Stimulated activated CD4-positive, alpha-beta T cell treated with anti-CD3 and anti-CD28 coated beads, Interleukin-12 subunit alpha, Interleukin-12 subunit beta, amount 100 ng/mL, for 24 hours (primary cell): ENCODE measurements at regions not wholly inside any gene's neighbourhood (a gene's known extent, or its start where the extent isn't known, plus 50 kb on each side); places are given as distances from the start of the nearest gene placed in this dataset.
"Not testable (repeated sequence)": the region's sequence is repeated elsewhere in the genome, so short reads cannot be mapped to it uniquely, and the experiment has no call there.

Experiments
- DNase-seq, 2 experiments: peaks; one replicate each; pipeline ENCODE4 v3.0.0-alpha.2; 2020; ENCODE audit warnings: low read depth in 2 of 2

DNA sequence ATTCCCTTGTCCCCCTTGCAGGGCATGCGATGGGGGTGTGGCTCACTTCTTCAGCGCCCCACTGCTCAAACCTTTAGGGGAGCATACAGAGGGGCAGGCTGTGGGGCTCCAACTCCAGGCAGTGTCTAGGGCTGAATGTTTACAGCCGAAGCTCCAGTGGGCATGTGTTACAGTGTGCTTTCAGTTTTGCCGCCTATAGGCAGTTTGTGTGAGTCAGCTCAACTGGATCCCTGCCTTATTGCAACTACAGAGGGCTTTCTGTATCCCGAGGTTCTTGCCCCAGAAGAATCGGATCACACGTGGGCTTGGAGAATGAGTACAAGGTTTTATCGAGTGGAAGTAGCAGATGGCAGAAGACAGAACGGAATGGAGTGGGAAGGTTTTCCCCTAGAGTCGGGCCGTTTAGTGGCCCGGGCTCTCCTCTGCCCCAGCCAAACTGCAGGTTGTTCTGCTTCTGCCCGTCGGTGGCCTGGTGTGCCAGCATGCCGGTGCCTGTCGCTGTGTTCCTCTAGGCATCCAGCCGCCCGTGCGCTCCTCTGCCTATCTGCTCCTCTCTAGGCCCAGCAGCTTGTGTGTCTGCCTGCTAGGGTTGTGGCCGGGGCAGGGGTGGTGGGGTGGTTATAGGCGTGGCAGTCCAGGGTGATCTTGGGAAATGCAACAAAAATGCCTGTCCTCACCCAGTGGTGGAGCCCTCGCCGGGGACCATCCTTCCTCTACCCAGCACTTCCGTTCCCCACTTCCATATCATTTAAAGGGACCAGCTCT is 435.9 kb upstream of the SGCG start:
- DNase-seq = no peak

DNA sequence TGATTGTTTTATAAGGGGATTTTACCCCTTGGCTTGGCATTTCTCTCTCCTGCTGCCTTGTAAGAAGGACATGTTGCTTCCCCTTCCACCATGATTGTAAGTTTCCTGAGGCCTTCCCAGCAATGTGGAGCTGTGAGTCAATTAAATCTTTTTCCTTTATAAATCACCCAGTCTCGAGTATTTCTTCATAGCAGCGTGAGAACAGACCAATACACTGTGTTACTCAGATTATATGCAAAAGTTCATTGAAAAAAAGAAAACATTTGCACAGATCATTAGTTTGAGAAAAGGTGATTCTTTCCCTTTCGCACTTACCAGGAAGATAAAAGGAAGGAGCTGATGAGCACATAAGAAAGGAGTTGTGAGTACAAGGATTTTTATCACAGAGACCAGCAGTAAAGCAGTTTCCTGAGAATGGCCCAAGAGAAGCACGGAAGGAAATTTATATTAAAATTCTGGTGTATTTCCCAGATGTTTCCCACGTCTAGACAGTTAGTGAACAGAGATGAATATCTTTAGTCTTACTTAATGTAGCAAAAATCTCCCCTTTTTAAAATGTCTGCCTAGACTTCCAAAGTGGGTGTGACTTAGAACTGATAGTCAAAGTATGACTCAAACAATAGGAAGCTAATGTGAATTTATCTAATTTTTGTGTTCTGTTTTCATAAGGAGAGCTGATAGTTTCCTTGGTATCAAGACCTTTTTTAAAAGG is 431.8 kb upstream of the SGCG start:
- DNase-seq = no peak

DNA sequence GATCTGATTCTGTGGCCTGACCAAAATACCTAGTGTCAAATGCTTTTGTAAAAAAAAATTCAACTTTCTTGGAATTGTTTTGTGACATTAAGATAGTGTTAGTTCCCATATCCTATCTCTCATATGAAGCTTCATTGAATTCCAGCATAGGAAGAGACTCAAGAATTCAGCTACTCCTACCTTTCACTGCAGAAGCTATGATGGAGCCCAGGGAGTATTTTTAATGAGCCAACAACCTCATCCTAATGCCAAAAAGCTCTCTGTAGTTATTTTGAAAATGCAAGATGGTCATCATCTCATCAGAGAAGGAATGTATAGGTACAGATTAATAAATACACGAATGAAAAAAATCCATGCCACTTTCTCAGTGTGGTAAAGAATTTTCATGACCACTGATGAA is 431.2 kb upstream of the SGCG start:
- DNase-seq = no peak

DNA sequence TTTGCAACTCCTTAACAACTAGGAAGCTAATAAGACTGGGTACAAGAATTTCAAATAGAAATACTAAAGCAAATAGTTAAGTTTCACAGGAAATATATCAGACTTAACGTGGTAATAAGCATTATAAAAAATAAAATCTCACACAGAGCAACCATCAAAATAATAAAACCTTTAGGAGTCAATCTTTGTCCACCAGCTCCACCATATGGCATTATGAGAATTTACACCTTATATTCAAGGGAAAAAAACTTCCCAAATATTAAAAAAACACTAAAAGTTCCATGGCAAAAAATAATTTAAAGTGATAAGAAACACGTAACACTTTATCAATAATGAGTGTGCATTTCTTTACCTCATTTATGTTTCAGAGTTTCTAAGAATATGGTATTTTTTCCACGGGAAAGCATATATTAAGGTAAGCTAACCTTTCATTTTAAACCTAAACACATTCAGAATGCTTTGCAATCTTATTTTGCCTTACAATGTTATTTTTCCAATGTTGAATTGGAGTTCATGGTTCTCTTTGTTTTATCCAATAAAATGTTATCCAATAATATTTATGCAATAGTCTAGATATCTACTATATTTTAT is 423.2 kb upstream of the SGCG start:
- no peak for DNase-seq

DNA sequence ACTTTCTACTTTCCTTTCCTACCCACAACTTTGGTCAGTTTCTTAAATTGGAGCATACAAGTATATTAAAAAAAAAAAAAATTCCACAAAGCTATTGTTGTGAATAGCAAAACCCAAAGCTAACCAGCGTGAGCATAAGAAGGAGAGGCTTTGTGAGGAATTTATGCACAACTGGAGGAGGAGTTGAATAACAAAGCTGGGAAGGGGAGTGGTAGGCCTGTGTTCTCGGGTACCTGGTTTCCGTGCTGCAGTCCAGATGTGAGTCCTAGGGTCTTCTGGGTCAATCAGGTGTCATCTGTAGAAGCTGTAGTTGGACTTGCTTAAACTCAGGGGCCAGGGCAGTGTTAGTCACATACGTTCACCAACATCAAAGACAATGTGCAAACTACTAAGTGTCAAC is 422.5 kb upstream of the SGCG start:
- no peak for DNase-seq

DNA sequence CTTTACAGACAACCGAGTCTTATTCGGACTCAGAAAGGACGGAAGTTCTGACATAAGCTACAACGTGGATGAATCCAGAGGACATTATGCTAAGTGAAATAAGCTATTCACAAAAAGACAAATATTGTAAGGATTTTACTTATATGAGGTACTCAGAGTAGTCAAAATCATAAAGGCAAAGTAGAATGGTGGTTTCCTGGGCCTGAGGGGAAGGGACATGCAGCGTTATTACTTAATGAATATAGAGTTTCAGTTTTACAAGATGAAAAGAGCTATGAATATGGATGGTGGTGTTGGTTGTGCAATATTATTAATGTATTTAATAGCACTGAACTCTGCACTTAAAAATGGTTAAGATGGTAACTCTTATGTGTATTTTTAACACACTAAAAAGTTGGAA is 419.1 kb upstream of the SGCG start:
- no peak for DNase-seq

DNA sequence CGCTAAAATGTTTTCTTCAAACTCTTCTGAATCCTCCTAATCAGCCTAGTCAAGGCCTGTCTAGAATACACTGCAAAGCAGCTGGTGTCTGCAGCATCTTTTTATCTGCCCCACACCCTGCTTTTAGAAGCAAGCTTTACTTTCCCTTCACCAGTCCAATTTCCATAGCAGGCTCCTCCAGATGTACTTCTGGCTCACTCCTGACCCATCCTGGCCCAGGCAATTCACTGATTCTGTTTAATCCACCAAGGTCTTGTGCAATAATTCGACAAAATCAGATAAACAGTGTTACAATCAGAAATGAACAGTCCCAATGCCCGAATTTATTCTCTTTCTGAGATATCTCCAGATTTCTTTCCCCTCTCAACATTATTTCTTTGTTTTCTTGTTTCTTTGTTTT is 415.2 kb upstream of the SGCG start:
- no peak for DNase-seq

DNA sequence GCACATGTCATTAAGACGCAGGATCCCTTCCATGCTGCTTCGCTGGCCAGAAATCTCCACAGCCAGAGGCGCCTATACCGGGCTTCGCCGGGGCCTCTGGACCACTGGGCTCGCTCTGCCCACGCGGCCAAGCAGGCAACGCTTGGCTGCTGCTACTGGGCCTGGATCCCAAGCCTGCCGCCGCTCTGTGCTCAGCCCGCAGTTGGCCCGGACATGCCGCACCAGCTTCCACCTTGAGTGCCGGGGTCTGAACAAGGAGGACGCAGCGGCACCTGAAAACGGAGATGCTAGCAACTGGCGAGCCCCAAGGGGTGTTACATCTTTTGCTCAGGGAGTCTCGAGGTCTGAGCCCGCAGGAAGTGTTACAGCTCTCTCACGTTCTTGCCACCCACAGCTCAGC is 409.9 kb upstream of the SGCG start:
- no peak for DNase-seq

DNA sequence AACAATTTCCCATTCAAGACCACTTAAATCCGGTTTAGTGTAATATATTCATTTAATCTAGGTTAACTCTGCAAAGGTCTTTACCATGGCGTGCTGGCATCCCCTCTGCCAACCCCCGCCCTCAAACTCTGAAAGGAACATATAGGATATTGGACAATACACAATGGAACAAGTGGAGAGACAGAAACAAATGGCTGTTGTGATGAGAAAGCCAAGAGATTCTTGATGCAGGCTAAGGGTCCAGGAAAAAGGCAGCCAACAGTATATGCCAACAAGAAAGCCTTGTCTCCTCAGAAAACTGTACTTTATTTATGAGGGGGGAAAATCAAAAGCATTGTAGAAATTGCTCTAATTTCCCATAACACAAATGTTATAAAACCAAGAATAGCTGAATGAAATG is 407.3 kb upstream of the SGCG start:
- no peak for DNase-seq

DNA sequence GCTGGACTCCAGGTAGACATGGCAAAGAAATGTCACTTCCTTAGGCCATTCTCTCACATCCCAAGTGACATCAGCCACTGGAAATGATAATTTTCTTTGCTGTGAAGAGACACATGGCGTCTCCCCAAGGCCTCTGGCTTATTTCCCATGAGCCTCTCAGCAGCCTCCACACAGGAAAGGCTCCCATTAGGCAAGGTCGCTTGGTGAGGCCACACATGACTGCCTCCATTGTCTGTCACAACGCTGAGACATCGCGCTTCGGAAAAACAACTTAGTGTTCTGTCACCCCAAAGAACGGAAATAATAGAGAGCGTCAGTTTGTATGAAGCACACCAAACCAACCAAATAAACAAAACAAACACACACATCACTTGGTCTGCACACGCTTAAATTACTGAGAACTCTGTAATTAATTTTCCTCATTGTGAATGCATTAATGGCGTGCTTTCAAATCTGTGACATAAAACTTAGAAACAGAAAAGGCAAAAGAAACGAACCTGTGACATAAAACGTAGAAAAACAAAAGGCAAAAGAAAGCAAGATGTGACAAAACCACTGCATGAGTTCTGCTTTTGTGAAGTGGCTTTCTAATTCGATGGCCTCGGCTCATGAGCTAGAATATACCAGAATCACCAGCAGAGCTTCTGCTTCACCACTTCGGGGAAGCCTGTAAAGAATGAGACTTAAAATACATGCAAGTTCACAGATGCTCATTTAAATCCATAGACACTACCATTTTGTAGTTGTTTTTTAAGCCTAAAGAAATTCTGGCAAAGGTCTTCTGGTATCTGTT is 404.2 kb upstream of the SGCG start:
- DNase-seq = no peak

DNA sequence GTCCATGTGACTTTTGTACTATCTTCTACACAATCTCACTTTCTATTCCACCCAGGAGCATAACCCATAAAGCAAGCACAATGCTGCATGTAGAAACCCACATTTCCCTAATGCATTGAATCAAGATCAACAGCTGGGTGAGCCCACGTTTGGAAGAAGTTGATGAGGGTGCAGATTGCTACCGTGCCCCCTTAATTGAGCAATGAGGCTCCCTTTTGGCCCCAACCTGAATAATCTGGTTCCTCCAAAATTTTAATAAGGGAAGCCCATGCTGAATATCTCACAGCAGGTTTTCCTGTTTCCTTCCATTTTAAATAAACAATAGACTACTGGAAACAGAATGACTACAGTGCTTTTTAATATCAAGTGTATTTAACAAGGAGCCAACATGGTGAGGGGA is 403.6 kb upstream of the SGCG start:
- DNase-seq = no peak

DNA sequence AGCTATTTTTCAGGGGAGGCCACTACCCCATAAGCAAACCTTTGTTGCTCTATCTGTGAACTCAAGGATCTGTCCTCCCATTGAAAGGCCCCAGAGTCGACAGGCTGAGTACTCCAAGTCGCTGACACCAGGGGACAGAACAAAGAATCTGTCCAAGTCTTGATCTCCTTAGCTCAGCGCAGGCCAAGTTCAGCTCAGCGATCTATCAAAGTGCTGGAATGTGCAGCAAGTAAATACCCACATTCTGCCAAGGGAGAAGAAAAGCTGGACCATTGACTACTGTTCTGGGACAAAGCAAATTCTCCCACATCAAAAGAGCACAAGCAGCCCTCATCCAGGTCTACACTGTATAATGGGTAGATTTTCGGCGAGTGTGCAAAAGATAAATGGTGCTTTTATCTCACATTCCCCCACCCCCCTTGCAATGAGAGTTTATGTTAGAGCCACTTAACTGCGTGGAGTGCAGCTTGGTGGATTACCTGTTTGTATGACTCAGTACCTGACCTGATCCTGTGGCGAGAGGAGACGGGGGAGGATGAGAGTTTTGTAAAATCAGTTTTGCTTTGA is 391.7 kb upstream of the SGCG start:
- no peak for DNase-seq

DNA sequence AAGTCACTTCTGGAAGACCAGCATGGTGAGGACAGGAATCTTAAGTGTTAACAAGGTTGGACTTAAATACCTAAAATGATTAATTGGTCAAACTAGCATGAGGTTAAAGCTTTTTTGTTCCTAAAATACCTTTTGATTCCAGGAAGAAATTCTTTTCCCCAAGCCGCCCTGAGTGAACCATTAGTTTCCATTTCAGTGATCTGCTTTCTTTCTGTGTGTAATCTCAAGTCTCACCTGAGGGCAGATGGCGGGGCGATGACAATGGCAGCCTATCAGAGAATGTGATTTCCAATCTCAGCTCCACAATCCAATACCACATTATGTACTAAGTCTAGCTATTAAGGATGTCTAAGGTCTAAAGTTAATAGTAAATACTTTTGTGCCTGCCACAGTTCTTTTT is 390.9 kb upstream of the SGCG start:
- no peak for DNase-seq

DNA sequence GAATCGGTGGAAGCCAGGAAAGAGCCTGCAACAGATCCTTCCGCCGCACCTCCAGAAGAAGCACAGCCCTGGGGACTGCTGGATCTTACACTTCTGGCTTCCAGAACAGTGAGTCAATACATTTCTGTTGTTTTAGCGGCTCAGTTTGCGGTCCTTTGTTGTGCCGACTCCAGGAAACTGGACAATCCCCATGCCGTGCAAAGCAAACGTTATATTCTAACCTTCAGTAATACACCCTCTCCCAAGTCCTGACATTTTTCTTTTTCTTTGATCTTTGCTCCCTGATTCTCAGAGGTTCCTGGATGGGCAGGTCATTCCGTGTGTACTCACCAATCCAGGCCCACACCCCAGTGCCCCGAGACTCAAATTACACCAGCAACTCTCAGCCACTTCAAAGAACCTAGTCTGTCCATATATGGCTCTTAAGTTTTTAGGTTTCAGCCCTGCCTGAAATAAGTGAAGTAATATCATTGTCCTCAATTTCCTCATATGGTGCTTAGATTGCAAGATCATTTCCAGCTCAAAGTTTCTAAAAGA is 387.1 kb upstream of the SGCG start:
- no peak for DNase-seq

DNA sequence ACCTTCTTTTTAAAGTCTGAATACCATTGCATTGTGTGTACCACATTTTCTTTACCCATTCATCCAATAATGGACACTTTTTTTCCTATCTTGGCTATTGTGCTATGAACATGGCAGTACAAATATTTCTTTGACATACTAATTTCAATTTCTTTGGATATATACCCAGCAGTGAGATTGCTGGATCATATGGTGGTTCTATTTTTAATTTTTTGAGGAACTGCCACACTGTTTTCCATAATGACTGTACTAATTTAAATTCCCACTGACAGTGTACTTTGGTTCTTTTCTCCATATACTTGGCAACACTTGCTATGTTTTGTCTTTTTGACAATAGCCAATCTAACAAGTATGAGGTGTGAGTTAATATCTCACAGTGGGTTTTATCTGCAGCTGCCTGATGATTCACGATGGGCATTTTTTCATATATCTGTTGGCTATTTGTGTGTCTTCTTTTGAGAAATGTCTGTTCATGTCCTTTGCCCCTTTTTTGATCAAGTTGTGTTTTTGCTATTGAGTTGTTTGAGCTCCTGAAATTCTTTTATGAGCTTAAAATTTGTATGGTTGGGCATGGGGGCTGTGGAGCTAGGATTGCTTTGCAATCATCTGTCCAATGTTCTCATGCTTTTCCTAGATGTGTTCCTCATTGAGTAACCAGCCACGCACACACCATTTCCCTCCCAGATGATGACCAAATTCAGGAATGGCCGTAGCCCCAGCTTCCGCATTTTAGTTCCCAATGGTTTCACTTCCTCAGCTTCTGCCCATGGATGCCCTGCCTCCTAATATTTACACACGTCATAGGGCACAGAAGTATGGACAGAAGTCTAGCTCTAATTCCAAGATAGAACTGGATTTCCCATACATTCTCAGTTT is 380.0 kb upstream of the SGCG start:
- DNase-seq = no peak

DNA sequence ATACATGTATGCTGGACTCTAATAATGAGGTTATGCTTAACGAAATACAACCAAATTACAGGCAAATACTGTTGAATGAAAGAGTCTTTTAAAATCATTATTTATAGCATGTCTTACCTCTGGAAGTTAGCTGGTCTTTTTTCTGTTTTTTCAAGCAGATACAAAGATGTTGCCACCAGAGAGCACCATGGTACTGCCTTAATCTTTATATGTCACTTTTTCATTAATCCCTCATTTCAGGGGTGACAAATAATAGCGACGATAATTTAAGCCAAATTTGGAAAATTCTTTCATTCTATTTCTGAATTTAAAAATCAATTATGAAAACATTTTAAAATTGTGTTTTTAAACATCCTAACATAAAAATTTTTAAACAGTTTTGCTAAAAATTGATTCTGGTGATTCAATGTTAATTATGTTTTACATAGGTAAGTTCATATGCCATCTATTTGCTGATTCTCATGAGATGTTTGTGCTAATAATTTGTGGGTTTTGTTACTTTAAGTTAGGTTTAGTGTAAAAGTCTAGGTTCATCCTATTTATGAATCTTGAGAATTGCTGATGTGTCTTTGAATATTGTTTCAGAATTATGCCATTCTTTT is 379.3 kb upstream of the SGCG start:
- no peak for DNase-seq

DNA sequence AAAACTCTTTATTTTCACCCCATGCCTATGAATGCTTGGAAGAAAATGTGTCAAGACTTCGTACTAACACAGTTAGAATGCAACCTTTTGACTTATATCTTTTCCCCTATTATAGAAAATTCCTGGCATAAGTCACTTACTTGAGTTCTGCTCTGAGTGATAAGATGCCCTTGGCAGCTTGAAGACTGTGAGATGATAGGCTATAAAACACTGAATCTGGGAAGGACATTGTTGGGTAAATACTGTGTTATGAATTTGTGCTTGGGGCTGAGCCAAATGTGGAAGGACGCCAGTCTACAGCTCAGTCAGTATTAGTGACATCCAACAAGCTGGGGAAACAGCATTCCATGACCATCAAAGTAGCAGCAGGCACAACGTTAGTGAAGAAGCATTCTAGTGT is 368.0 kb upstream of the SGCG start:
- no peak for DNase-seq

DNA sequence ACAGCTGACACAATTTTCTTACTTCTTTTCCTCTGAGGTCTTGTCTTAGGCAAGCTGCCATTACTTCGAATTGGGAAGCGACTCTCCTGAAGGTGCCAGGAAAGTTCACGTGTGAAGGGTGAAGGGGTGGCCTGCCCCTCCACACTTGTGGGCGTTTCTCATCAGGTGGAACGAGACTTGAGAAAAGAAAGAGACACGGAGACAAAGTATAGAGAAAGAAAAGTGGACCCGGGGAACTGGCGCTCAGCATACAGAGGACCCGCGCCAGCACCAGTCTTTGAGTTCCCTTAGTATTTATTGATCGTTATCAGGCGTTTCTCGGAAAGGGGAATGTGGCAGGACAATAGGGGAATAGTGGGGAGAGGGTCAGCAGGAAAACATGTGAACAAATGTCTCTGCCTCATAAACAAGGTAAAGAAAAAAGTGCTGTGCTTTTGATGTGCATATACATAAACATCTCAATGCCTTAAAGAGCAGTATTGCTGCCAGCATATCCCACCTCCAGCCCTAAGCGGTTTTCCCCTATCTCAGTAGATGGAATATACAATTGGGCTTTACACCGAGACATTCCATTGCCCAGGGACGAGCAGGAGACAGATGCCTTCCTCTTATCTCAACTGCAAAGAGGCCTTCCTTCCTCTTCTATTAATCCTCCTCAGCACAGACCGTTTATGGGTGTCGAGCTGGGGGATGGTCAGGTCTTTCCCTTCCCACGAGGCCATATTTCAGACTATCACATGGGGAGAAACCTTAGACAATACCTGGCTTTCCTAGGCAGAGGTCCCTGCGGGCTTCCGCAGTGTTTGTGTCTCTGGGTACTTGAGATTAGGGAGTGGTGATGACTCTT is 367.0 kb upstream of the SGCG start:
- not testable (repeated sequence) for DNase-seq

DNA sequence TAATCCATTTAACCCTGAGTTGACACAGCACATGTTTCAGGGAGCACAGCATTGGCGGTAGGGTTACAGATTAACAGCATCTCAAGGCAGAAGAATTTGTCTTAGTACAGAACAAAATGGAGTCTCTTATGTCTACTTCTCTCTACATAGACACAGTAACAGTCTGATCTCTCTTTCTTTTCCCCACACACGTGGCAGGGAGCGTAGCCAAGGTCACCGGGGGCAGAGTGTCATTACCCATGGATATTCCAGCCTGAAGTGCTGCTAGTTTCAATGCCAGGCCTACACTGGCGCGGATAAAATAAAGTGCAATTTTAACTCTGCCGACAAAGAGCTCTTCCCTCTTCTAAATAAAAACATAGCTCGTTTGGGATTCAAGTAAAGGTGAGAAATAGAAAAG is 366.3 kb upstream of the SGCG start:
- not testable (repeated sequence) for DNase-seq
